Hematopoietic multipotent progenitor cell treated with erythropoietin and hydrocortisone succinate and interleukin-3 and kit ligand, for 8 days (in vitro differentiated cells): ENCODE measurements at regions not wholly inside any gene's neighbourhood (a gene's known extent, or its start where the extent isn't known, plus 50 kb on each side); places are given as distances from the start of the nearest gene placed in this dataset.
"Not testable (repeated sequence)": the region's sequence is repeated elsewhere in the genome, so short reads cannot be mapped to it uniquely, and the experiment has no call there.

Experiments
- DNase-seq: peaks from one replicate; pipeline ENCODE4 v3.0.0-alpha.2; 2015

DNA sequence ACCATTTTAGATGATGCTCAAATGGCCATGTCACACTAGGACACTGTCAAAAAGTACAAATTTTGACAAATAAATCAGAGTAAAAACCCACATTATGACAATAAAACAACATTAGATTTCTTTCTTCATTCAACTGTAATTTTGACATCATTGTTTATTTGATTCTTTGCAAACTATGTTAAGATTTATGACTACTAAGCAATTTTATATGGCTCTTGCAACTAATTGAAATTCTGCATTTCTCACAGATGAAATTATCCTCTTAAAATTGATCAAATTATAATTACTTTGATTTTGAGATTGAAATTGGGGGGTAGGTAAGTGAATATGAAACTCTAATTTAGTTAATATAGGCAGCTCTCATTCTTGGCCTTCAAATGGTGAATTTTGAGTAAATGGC lies 59.8 kb downstream of the ATOH1 start:
- no peak for DNase-seq

DNA sequence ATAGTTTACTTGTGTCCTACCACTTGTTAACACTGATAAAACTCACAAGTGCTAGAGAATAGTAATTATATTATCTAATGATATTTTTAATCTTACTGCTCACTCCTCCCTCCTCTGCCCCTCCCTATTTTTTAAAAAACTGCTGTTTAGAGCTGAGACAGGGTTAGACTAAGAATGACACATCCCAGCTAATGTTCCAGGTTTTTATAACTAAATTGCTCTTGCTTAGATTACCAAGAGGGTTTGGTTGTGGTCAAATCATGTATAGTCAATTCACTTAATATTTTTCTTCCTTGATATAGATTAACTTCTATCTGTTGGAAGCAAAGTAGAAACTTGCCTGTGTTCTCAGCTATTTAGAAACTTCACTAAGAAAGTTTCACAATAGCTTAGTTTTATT lies 60.2 kb downstream of the ATOH1 start:
- DNase-seq: no peak

- DNase-seq: no peak
Observed at GRCh38 chr4:93891244-93891643, 62.7 kb downstream of the ATOH1 start.

DNA sequence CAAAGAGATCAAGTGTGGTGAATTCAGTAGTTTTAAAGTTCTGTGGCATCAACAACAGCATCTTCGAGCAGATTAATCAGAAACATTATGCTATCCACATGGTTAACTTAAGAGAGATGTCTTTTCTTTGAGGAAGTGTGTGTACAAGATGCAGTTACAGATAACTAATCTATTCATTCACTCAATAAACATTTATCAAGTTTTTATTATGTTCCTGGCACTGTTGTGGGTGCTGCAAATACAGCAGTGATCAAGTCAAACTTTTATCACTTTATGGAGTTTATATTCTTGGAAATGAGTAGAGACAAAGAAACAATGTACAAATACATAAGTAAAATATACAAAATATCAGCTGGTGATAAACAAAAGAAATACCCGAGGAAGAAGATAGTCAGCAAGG lies 66.4 kb downstream of the ATOH1 start:
- DNase-seq: no peak

GRCh38 chr4:93896516-93896915 lies 68.0 kb downstream of the ATOH1 start:
- DNase-seq: peak; percentile 70

DNA sequence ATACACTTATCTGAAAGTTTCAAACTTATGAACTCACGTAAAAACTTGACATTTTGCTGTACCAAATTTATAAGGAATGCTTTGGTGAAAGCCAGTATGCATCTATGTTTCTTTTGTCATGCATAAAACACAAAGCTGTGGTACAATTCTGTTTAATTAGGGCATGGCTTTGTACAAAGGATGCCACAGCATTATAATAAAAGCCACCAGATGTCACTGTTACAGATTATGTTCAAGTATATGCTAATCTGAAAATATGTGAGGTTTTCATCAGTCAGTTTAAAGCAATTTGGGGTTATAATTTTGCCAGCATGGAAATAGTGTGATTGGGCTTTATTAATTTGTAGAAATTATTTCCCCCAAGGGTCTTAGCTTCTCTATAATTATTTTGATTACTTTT lies 69.0 kb downstream of the ATOH1 start:
- peak; percentile 54 for DNase-seq

GRCh38 chr4:93908778-93909177 lies 80.2 kb downstream of the ATOH1 start:
- DNase-seq: no peak

DNA sequence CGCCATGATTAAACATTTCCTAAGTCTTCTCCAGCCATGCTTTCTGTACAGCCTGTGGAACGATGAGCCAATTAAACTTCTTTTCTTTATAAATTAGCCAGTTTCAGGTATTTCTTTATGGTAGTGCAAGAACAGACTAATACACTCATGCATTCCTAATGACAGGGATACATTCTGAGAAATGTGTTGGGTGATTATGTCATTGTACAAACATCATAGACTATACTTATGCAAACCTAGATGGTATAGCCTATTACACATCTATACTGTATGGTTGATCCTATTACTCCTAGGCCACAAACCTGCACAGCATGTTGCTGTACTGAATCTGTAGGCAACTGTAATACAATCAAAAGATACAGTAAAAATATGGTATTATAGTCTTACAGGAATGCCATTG lies 83.1 kb downstream of the ATOH1 start:
- no peak for DNase-seq

DNA sequence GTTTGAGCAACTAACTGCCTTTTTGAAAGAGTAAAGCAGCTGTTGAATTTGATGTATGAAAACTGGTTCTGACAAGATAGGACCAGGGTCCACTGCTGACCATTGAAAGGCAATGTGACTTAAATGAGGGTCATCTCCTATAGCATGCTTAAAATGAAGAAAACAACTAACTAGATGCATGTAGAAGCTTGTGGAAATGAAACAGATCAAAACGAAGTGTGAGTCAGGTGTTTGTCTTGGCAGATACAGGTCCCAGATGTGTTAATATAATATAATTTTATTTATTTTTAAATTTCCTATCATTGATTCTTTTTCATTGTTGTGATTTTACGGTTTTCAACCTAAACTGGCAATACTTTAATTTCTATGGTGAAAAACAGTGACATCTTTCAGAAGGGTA lies 83.6 kb downstream of the ATOH1 start:
- DNase-seq: no peak

- no peak for DNase-seq
Observed at GRCh38 chr4:93918856-93919255, 90.3 kb downstream of the ATOH1 start.

- not testable (repeated sequence) for DNase-seq
Observed at GRCh38 chr4:93923570-93923969, 95.0 kb downstream of the ATOH1 start.

DNA sequence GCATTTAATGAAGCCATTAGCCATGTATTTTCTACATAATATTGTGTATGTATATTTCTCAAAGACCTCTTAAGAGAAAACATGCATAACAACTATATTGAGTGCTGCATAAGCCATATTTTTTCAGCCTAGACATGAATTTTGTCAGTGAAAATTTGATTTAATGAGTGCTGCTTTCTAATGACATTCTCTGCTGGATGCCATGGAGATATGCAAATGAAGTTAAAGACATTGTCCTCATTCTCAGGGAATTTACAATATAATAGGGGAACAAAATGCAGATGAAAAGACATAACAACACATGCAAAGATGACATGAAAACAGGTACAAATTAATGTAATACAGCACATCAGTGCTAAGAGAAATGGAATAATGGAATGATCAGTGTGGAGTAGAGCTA lies 118.7 kb downstream of the ATOH1 start:
- no peak for DNase-seq

GRCh38 chr4:93950239-93950638 lies 121.7 kb downstream of the ATOH1 start:
- not testable (repeated sequence) for DNase-seq

- no peak for DNase-seq
Observed at GRCh38 chr4:93957186-93957585, 128.6 kb downstream of the ATOH1 start.

- no peak for DNase-seq
Observed at GRCh38 chr4:93960450-93960849, 131.9 kb downstream of the ATOH1 start.

GRCh38 chr4:93960916-93961315 lies 132.4 kb downstream of the ATOH1 start:
- no peak for DNase-seq

GRCh38 chr4:93981594-93981993 lies 153.0 kb downstream of the ATOH1 start:
- DNase-seq: no peak

- no peak for DNase-seq
Observed at GRCh38 chr4:93982255-93982654, 153.7 kb downstream of the ATOH1 start.

DNA sequence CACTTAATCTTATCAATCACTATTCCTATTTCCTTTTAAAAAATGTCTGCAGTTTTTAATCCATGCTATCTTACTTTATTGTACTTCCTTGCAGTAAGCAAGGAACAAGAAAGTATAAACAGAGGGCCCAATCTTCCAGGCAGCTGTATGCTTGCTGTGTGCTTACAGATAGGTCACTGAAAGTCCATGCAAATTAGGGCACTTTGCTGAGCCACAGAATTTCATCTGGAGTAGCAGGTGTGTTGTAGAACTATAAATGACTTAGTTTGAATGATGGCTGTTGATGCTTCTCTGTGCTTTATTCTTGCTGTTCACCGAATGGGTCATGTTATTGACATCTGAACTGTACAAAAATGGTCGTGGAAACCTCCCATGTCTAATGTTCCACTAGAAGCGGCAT lies 154.6 kb downstream of the ATOH1 start:
- no peak for DNase-seq

GRCh38 chr4:93994175-93994994 lies 165.8 kb downstream of the ATOH1 start:
- no peak for DNase-seq

- no peak for DNase-seq
Observed at GRCh38 chr4:93996895-93997294, 168.3 kb downstream of the ATOH1 start.

DNA sequence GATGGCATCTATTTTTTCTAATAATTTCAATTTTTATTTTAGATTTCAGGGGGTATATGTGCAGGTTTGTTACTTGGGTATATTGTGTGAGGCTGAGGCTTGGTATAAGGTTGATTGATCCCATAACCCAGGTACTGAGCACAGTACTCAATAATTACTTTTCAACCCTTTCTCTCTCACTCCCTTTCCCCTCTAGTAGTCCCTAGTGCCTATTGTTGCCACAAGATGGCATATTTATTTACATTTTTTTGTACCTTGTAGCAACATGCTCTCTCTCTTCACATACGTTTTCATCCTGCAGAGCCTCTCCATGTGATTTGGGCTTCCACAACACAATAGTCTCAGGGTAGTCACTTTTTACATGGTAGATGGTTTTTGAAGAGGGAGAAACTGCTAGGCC lies 172.0 kb downstream of the ATOH1 start:
- DNase-seq: no peak

DNA sequence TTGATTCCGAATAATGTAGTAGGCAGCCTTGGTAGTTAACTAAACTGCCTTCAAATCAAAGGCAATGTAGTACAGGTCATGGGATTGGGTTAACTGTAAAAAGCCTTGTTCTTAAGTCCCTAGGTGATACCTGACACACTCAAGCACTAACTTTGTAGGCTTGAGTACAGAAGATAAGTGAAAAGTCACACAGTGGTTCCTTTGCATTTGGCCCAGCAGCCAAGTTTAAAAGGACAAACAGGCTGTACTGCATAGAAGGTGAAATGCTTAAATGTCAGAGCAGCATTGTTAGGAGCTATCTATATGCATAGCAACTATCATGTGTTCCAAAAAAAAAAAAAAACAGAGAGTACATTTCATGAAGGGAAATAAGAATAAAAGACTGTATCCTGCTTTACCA lies 178.4 kb downstream of the ATOH1 start:
- DNase-seq: no peak

GRCh38 chr4:94011190-94011589 lies 182.6 kb downstream of the ATOH1 start:
- no peak for DNase-seq

DNA sequence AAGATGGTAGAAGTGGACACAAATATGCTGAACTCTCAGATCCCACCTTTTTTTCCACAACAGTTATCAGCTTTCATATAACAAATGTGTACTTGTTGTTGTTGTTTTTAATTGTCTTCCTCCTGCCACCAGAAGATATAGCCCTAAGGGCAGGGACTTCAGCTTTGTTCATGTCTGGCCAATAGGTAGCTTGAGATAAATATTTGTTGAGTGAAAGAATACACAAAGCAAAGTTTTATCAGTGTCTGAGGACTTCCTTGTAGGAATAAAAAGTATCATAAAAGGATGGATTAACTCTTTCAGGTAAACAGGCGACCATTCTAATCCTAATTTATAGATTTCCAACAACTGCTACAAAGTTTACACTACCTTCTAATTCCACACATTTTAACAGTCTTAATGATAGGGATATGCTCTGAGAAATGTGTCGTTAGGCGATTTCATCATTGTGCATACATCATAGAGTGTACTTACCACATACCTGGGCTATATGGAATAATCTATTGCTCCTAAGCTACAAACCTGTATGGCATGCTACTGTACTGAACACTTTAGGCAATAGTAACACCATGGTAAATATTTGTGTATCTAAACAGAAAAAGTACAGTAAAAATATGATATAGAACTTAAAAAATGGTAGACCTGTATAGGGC lies 186.1 kb downstream of the ATOH1 start:
- no peak for DNase-seq
